GM19324 (cell line): ENCODE measurements at regions not wholly inside any gene's neighbourhood (a gene's known extent, or its start where the extent isn't known, plus 50 kb on each side); places are given as distances from the start of the nearest gene placed in this dataset.

Source experiments
- ATAC-seq: cut with Tn5 transposase; IDR thresholded peaks from one replicate; pipeline ENCODE4 v1.9.1; 2021; ENCODE audit warnings: mild to moderate bottlenecking, moderate library complexity; ENCODE audit not compliant: unreplicated experiment, low FRiP score

GRCh38 chr12:75583355-75583754, 71.9 kb upstream of the KRR1 start:
- no peak for ATAC-seq

GRCh38 chr12:75581515-75581914, 70.1 kb upstream of the KRR1 start:
- no peak for ATAC-seq

- no peak for ATAC-seq
Observed at GRCh38 chr12:75579552-75579951, 68.1 kb upstream of the KRR1 start.

- no peak for ATAC-seq
Observed at GRCh38 chr12:75578546-75578945, 67.1 kb upstream of the KRR1 start.

- no peak for ATAC-seq
Observed at GRCh38 chr12:75577812-75578211, 66.4 kb upstream of the KRR1 start.

GRCh38 chr12:75571656-75572205, 60.3 kb upstream of the KRR1 start:
- no peak for ATAC-seq

GRCh38 chr12:75571204-75571603, 59.8 kb upstream of the KRR1 start:
- ATAC-seq: no peak

GRCh38 chr12:75568801-75569200, 57.4 kb upstream of the KRR1 start:
- ATAC-seq: no peak

- ATAC-seq: no peak
Observed at GRCh38 chr12:75568393-75568792, 57.0 kb upstream of the KRR1 start.

- ATAC-seq: no peak
Observed at GRCh38 chr12:75565795-75566194, 54.4 kb upstream of the KRR1 start.

GRCh38 chr12:75564852-75565251, 53.4 kb upstream of the KRR1 start:
- ATAC-seq: no peak

GRCh38 chr12:75564398-75564797, 53.0 kb upstream of the KRR1 start:
- ATAC-seq: no peak

- no peak for ATAC-seq
Observed at GRCh38 chr12:75563351-75563750, 51.9 kb upstream of the KRR1 start.

GRCh38 chr12:75561921-75562320, 50.5 kb upstream of the KRR1 start:
- ATAC-seq: no peak
